Stomach (tissue), 4 donors: ENCODE measurements at regions not wholly inside any gene's neighbourhood (a gene's known extent, or its start where the extent isn't known, plus 50 kb on each side); places are given as distances from the start of the nearest gene placed in this dataset.

Source experiments
- EP300 ChIP-seq: sonication (generic); formaldehyde crosslinking; IDR thresholded peaks from one replicate; pipeline ENCODE4 v1.6.1; 2017; ENCODE audit warnings: antibody characterized with exemption
- POLR2A ChIP-seq, 4 donors: fragments of 450-650 bp; IDR thresholded peaks; one replicate each; pipeline ENCODE4 v1.6.1; 2016; ENCODE audit warnings: antibody characterized with exemption in 4 of 4, control low read depth in 2 of 4, mild to moderate bottlenecking in 1 of 4, moderate library complexity in 1 of 4
- POLR2AphosphoS5 ChIP-seq, 3 donors: sonication (generic); formaldehyde crosslinking; IDR thresholded peaks; one replicate each; pipeline ENCODE4 v1.6.1; 2016; ENCODE audit warnings: antibody characterized with exemption in 3 of 3
- TF ChIP-seq, protein P1 (sequence below), 7 experiments: fragments of 450-650 bp in 4 of 7; fragments of 200-600 bp in 3 of 7; sonication (generic) in 3 of 7; IDR thresholded peaks; one replicate each; pipeline ENCODE4 v1.5.1; 2016 to 2019; ENCODE audit warnings: antibody characterized with exemption in 7 of 7, control low read depth in 2 of 7, mild to moderate bottlenecking in 1 of 7

DNA sequence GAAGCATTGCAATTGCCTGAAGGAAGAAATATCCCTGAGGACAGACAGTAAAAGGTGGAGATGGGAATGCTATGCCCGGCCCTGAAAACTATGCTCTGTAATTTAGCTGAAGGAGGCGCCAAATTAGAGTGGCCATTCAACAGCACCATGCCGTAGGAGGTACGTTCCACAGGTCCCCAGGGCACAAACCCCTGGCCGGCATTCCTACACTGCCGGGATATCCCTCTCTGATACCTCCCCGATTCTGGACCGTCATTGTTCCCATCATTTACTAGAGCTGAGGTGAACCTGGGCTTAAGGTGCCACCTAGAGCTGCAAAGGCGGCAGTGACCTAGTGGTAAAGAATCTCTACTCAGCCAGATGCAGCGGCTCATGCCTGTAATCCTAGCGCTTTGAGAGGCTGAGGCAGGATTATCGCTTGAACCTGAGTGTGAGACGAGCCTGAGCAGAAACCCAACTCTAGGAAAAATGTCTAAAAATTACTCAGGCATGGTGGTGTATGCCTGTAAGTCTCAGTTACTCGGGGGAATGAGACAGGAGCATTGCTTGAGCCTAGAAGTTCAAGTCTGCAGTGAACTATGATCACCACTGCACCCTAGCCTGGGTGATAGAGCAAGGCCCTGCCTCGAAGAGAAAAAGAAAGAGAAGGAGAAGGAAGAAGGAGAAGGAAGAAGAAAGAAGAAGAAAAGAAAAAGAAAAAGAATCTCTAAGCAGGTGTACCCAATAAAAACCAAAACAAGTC lies 53.0 kb upstream of the TNKS2 start:
- no peak for TF ChIP-seq POLR2A (IDR thresholded peaks at IDR 0.05)
- TF ChIP-seq, protein P1, sequence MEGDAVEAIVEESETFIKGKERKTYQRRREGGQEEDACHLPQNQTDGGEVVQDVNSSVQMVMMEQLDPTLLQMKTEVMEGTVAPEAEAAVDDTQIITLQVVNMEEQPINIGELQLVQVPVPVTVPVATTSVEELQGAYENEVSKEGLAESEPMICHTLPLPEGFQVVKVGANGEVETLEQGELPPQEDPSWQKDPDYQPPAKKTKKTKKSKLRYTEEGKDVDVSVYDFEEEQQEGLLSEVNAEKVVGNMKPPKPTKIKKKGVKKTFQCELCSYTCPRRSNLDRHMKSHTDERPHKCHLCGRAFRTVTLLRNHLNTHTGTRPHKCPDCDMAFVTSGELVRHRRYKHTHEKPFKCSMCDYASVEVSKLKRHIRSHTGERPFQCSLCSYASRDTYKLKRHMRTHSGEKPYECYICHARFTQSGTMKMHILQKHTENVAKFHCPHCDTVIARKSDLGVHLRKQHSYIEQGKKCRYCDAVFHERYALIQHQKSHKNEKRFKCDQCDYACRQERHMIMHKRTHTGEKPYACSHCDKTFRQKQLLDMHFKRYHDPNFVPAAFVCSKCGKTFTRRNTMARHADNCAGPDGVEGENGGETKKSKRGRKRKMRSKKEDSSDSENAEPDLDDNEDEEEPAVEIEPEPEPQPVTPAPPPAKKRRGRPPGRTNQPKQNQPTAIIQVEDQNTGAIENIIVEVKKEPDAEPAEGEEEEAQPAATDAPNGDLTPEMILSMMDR (IDR thresholded peaks at IDR 0.05): peak in 2 of 7 experiments; percentile 17 to 36
- no peak for TF ChIP-seq POLR2AphosphoS5 (IDR thresholded peaks at IDR 0.05)
- no peak for TF ChIP-seq EP300
